ENCODE measurements at regions not wholly inside any gene's neighbourhood (a gene's known extent, or its start where the extent isn't known, plus 50 kb on each side); places are given as distances from the start of the nearest gene placed in this dataset.
"Not testable (repeated sequence)": the region's sequence is repeated elsewhere in the genome, so short reads cannot be mapped to it uniquely, and the experiment has no call there.

GRCh38 chrX:43375136-43375535 is 281.0 kb upstream of the MAOA start:
- no peak for DNase-seq (ENCODE audit: low read depth)

- DNase-seq (ENCODE audit: low read depth), result no peak
These were observed 275.4 kb upstream of the MAOA start for GRCh38 chrX:43380704-43381103.

- no peak for DNase-seq (ENCODE audit: low read depth)
These were observed 269.2 kb upstream of the MAOA start for GRCh38 chrX:43386875-43387274.

GRCh38 chrX:43405191-43405590 is 250.9 kb upstream of the MAOA start:
- no peak for DNase-seq (ENCODE audit: low read depth)

GRCh38 chrX:43423876-43424275 is 232.2 kb upstream of the MAOA start:
- no peak for DNase-seq (ENCODE audit: low read depth)

GRCh38 chrX:43436517-43436916 is 219.6 kb upstream of the MAOA start:
- DNase-seq (ENCODE audit: low read depth), result no peak

- DNase-seq (ENCODE audit: low read depth), result no peak
These were observed 209.3 kb upstream of the MAOA start for GRCh38 chrX:43446752-43447151.

GRCh38 chrX:43448688-43449087 is 207.4 kb upstream of the MAOA start:
- no peak for DNase-seq (ENCODE audit: low read depth)

GRCh38 chrX:43450355-43450754 is 205.7 kb upstream of the MAOA start:
- no peak for DNase-seq (ENCODE audit: low read depth)

- not testable (repeated sequence) for DNase-seq (ENCODE audit: low read depth)
These were observed 204.0 kb upstream of the MAOA start for GRCh38 chrX:43451976-43452686.

- no peak for DNase-seq (ENCODE audit: low read depth)
These were observed 200.0 kb upstream of the MAOA start for GRCh38 chrX:43456063-43456462.

GRCh38 chrX:43456906-43457305 is 199.2 kb upstream of the MAOA start:
- no peak for DNase-seq (ENCODE audit: low read depth)

- no peak for DNase-seq (ENCODE audit: low read depth)
These were observed 188.4 kb upstream of the MAOA start for GRCh38 chrX:43467608-43468234.

- no peak for DNase-seq (ENCODE audit: low read depth)
These were observed 186.6 kb upstream of the MAOA start for GRCh38 chrX:43469391-43470054.

- DNase-seq (ENCODE audit: low read depth), result no peak
These were observed 181.8 kb upstream of the MAOA start for GRCh38 chrX:43474321-43474720.

- no peak for DNase-seq (ENCODE audit: low read depth)
These were observed 177.0 kb upstream of the MAOA start for GRCh38 chrX:43479070-43479469.

GRCh38 chrX:43479850-43480249 is 176.2 kb upstream of the MAOA start:
- DNase-seq (ENCODE audit: low read depth), result no peak

GRCh38 chrX:43481576-43481975 is 174.5 kb upstream of the MAOA start:
- DNase-seq (ENCODE audit: low read depth), result no peak

- DNase-seq (ENCODE audit: low read depth), result no peak
These were observed 162.3 kb upstream of the MAOA start for GRCh38 chrX:43493756-43494155.

GRCh38 chrX:43500246-43500645 is 155.9 kb upstream of the MAOA start:
- no peak for DNase-seq (ENCODE audit: low read depth)

GRCh38 chrX:43500996-43501694 is 155.0 kb upstream of the MAOA start:
- DNase-seq (ENCODE audit: low read depth), result no peak

GRCh38 chrX:43504394-43504793 is 151.7 kb upstream of the MAOA start:
- DNase-seq (ENCODE audit: low read depth), result no peak

- no peak for DNase-seq (ENCODE audit: low read depth)
These were observed 150.3 kb upstream of the MAOA start for GRCh38 chrX:43505769-43506168.

Measured in stimulated activated CD8-positive, alpha-beta memory T cell treated with anti-CD3 and anti-CD28 coated beads, Interleukin-15, amount 100 ng/mL, for 1 hour (primary cell).